WTC11 (cell line): ENCODE measurements at regions not wholly inside any gene's neighbourhood (a gene's known extent, or its start where the extent isn't known, plus 50 kb on each side); places are given as distances from the start of the nearest gene placed in this dataset.

Source experiments
- ATAC-seq: fragments of 200-7000 bp; cut with Tn5 transposase; 2 replicates; pipeline ENCODE4 v1.10.0; 2021; ENCODE audit warnings: mild to moderate bottlenecking, moderate library complexity
- CTCF ChIA-PET: fragments of 300-600 bp; sonication (Branson Sonifier 250); formaldehyde crosslinking; loops from one replicate; lab custom pipeline; 2021; ENCODE audit warnings: antibody characterized with exemption; lab: Charles Lee
- POLR2A ChIA-PET: fragments of 350-600 bp; sonication (Branson Sonifier 250); formaldehyde crosslinking; loops from one replicate; lab custom pipeline; 2021; ENCODE audit warnings: antibody characterized with exemption; lab: Charles Lee
- DNase-seq: peaks from one replicate; pipeline ENCODE4 v3.0.0; 2021; ENCODE audit warnings: low spot score
- H3K27ac Mint-ChIP-seq: 2 replicates; pipeline ENCODE4 v1.8.0; 2021; ENCODE audit warnings: mixed read lengths
- H3K27me3 Mint-ChIP-seq: 2 replicates; pipeline ENCODE4 v1.8.0; 2021; ENCODE audit warnings: low read depth, mild to moderate bottlenecking, moderate library complexity, mixed read lengths
- H3K36me3 Mint-ChIP-seq: 2 replicates; pipeline ENCODE4 v1.8.0; 2021; ENCODE audit warnings: mixed read lengths
- H3K4me1 Mint-ChIP-seq: 2 replicates; pipeline ENCODE4 v1.8.0; 2022; ENCODE audit warnings: mixed read lengths
- H3K4me3 Mint-ChIP-seq: 2 replicates; pipeline ENCODE4 v1.8.0; 2021; ENCODE audit warnings: mild to moderate bottlenecking, moderate library complexity, mixed read lengths
- H3K9me3 Mint-ChIP-seq: 2 replicates; pipeline ENCODE4 v1.8.0; 2021; ENCODE audit warnings: mixed read lengths
- ATF1 ChIP-seq: sonication (generic); formaldehyde crosslinking; IDR thresholded peaks from 2 replicates; pipeline ENCODE4 v1.8.1; 2023; ENCODE audit warnings: mild to moderate bottlenecking, moderate library complexity, missing genetic modification reagents
- ATF3 ChIP-seq: sonication (generic); formaldehyde crosslinking; conservative IDR thresholded peaks from 2 replicates; pipeline ENCODE4 v1.8.1; 2022; ENCODE audit warnings: mild to moderate bottlenecking, missing genetic modification reagents
- ATF6 ChIP-seq: sonication (generic); formaldehyde crosslinking; IDR thresholded peaks from 2 replicates; pipeline ENCODE4 v1.8.1; 2023; ENCODE audit warnings: mild to moderate bottlenecking, missing genetic modification reagents
- CREB1 ChIP-seq: sonication (generic); formaldehyde crosslinking; IDR thresholded peaks from 2 replicates; pipeline ENCODE4 v1.8.0; 2023; ENCODE audit warnings: mild to moderate bottlenecking, missing genetic modification reagents
- EMX1 ChIP-seq: fragments of 250-450 bp; sonication (Bioruptor Pico); IDR thresholded peaks from 2 replicates; pipeline ENCODE4 v1.8.0; 2021; ENCODE audit warnings: mild to moderate bottlenecking
- ETV6 ChIP-seq: sonication (generic); formaldehyde crosslinking; IDR thresholded peaks from 2 replicates; pipeline ENCODE4 v1.8.1; 2022; ENCODE audit warnings: mild to moderate bottlenecking, missing genetic modification reagents
- HMGA2 ChIP-seq: fragments of 250-450 bp; sonication (Bioruptor Pico); IDR thresholded peaks from 2 replicates; pipeline ENCODE4 v1.4.0; 2021; ENCODE audit warnings: mild to moderate bottlenecking, moderate library complexity
- HMGXB4 ChIP-seq: sonication (generic); formaldehyde crosslinking; IDR thresholded peaks from 2 replicates; pipeline ENCODE4 v1.8.1; 2023; ENCODE audit warnings: mild to moderate bottlenecking, moderate library complexity, missing genetic modification reagents
- IRF2 ChIP-seq: sonication (generic); formaldehyde crosslinking; IDR thresholded peaks from 2 replicates; pipeline ENCODE4 v1.8.0; 2022; ENCODE audit warnings: low read depth, missing genetic modification reagents, borderline replicate concordance
- JAZF1 ChIP-seq: fragments of 250-450 bp; sonication (Bioruptor Pico); IDR thresholded peaks from 2 replicates; pipeline ENCODE4 v1.9.0; 2021; ENCODE audit warnings: moderate library complexity, mild to moderate bottlenecking, inconsistent platforms
- JUN ChIP-seq: sonication (generic); formaldehyde crosslinking; IDR thresholded peaks from 2 replicates; pipeline ENCODE4 v1.8.0; 2023; ENCODE audit warnings: mild to moderate bottlenecking, missing genetic modification reagents
- MAX ChIP-seq: sonication (generic); formaldehyde crosslinking; IDR thresholded peaks from 2 replicates; pipeline ENCODE4 v1.8.0; 2022; ENCODE audit warnings: mild to moderate bottlenecking, missing genetic modification reagents
- MLX ChIP-seq: sonication (generic); formaldehyde crosslinking; IDR thresholded peaks from 2 replicates; pipeline ENCODE4 v1.8.1; 2023; ENCODE audit warnings: mild to moderate bottlenecking, missing genetic modification reagents, moderate library complexity
- NR3C1 ChIP-seq: sonication (generic); formaldehyde crosslinking; conservative IDR thresholded peaks from 2 replicates; pipeline ENCODE4 v1.8.1; 2023; ENCODE audit warnings: low read depth, mild to moderate bottlenecking, missing genetic modification reagents
- PRDM15 ChIP-seq: sonication (generic); formaldehyde crosslinking; IDR thresholded peaks from 2 replicates; pipeline ENCODE4 v1.8.0; 2022; ENCODE audit warnings: missing genetic modification reagents
- PRRX2 ChIP-seq: fragments of 250-450 bp; sonication (Bioruptor Pico); IDR thresholded peaks from 2 replicates; pipeline ENCODE4 v1.8.0; 2021; ENCODE audit warnings: mild to moderate bottlenecking
- SOX15 ChIP-seq: fragments of 250-450 bp; sonication (Bioruptor Pico); IDR thresholded peaks from 2 replicates; pipeline ENCODE4 v1.9.0; 2021; ENCODE audit warnings: mild to moderate bottlenecking
- TEAD4 ChIP-seq: sonication (generic); formaldehyde crosslinking; IDR thresholded peaks from 2 replicates; pipeline ENCODE4 v1.8.0; 2022; ENCODE audit warnings: mild to moderate bottlenecking, missing genetic modification reagents
- ZBTB43 ChIP-seq: sonication (generic); formaldehyde crosslinking; IDR thresholded peaks from 2 replicates; pipeline ENCODE4 v1.8.1; 2023; ENCODE audit warnings: mild to moderate bottlenecking, missing genetic modification reagents
- ZMAT4 ChIP-seq: fragments of 250-450 bp; sonication (Bioruptor Pico); IDR thresholded peaks from 2 replicates; pipeline ENCODE4 v1.9.0; 2021; ENCODE audit warnings: mild to moderate bottlenecking
- ZNF121 ChIP-seq: sonication (generic); formaldehyde crosslinking; IDR thresholded peaks from 2 replicates; pipeline ENCODE4 v1.8.0; 2023; ENCODE audit warnings: missing genetic modification reagents

GRCh38 chr10:130656187-130656575 is 520.0 kb downstream of the GLRX3 start (continued):
- TF ChIP-seq ATF6 (CRISPR knock-in tag) (no peak), JAZF1 (no peak), TEAD4 (CRISPR knock-in tag) (no peak), PRDM15 (CRISPR knock-in tag) (no peak), ATF1 (no peak), IRF2 (CRISPR knock-in tag) (no peak), ZMAT4 (CRISPR knock-in tag) (no peak), EMX1 (CRISPR knock-in tag) (no peak), NR3C1 (no peak), SOX15 (no peak)

GRCh38 chr10:130656582-130657133 is 520.5 kb downstream of the GLRX3 start:
- Mint-ChIP-seq H3K9me3 (peaks cover 55% of the 10 kb centered on the region), H3K4me3 (no peak overlapping the region), H3K27ac (no peak overlapping the region), H3K4me1 (no peaks in the 10 kb centered on the region), H3K27me3 (peaks cover 5% of the 10 kb centered on the region; the same call in 1 of the 2 replicates)
- ATAC-seq (no peak), DNase-seq (no peak)
- POLR2A ChIA-PET, result no interaction called here
- TF ChIP-seq ATF3 (CRISPR knock-in tag), result no peak
- TF ChIP-seq MLX (CRISPR knock-in tag), result no peak
- TF ChIP-seq ZNF121 (CRISPR knock-in tag), result no peak
- no peak for TF ChIP-seq JUN (CRISPR knock-in tag)
- TF ChIP-seq MAX (CRISPR knock-in tag), result no peak
- TF ChIP-seq, all 79 proteins: peak for 0
- CTCF ChIA-PET, result no interaction called here
- H3K36me3 Mint-ChIP-seq, result peaks cover 53% of the 10 kb centered on the region

GRCh38 chr10:130658687-130659290 is 522.6 kb downstream of the GLRX3 start:
- DNase-seq (no peak), ATAC-seq (no peak)
- Mint-ChIP-seq H3K4me1 (no peaks in the 10 kb centered on the region), H3K9me3 (peaks cover 62% of the 10 kb centered on the region), H3K27me3 (peaks cover 12% of the 10 kb centered on the region), H3K4me3 (no peak overlapping the region), H3K36me3 (peaks cover 60% of the 10 kb centered on the region), H3K27ac (no peak overlapping the region)
- CTCF ChIA-PET, result no interaction called here
- POLR2A ChIA-PET, result no interaction called here
- no peak for TF ChIP-seq ATF1
- TF ChIP-seq HMGXB4 (CRISPR knock-in tag), result no peak
- TF ChIP-seq CREB1 (CRISPR knock-in tag), result no peak
- TF ChIP-seq ZBTB43, result no peak
- no peak for TF ChIP-seq MAX (CRISPR knock-in tag)
- TF ChIP-seq PRRX2 (CRISPR knock-in tag), result no peak
- TF ChIP-seq EMX1 (CRISPR knock-in tag), result no peak
- TF ChIP-seq ETV6, result no peak
- TF ChIP-seq HMGA2 (CRISPR knock-in tag), result no peak
- no peak for TF ChIP-seq ATF3 (CRISPR knock-in tag)
- no peak for TF ChIP-seq ZMAT4 (CRISPR knock-in tag)
- no peak for TF ChIP-seq IRF2 (CRISPR knock-in tag)
